Prostate gland (tissue), 2 donors: ENCODE measurements at regions not wholly inside any gene's neighbourhood (a gene's known extent, or its start where the extent isn't known, plus 50 kb on each side); places are given as distances from the start of the nearest gene placed in this dataset.

Experiments used
- POLR2AphosphoS5 ChIP-seq: sonication (generic); formaldehyde crosslinking; IDR thresholded peaks from one replicate; pipeline ENCODE4 v1.6.1; 2017; ENCODE audit warnings: antibody characterized with exemption
- TF ChIP-seq, protein P1 (sequence below), 4 experiments: fragments of 200-600 bp in 2 of 4; fragments of 450-650 bp in 2 of 4; sonication (generic) in 2 of 4; IDR thresholded peaks; 1 replicate in 3 of 4; 2 replicates in 1 of 4; pipeline ENCODE4 v1.5.1; 2016 to 2019; ENCODE audit warnings: antibody characterized with exemption in 4 of 4, mild to moderate bottlenecking in 2 of 4, moderate library complexity in 2 of 4

DNA sequence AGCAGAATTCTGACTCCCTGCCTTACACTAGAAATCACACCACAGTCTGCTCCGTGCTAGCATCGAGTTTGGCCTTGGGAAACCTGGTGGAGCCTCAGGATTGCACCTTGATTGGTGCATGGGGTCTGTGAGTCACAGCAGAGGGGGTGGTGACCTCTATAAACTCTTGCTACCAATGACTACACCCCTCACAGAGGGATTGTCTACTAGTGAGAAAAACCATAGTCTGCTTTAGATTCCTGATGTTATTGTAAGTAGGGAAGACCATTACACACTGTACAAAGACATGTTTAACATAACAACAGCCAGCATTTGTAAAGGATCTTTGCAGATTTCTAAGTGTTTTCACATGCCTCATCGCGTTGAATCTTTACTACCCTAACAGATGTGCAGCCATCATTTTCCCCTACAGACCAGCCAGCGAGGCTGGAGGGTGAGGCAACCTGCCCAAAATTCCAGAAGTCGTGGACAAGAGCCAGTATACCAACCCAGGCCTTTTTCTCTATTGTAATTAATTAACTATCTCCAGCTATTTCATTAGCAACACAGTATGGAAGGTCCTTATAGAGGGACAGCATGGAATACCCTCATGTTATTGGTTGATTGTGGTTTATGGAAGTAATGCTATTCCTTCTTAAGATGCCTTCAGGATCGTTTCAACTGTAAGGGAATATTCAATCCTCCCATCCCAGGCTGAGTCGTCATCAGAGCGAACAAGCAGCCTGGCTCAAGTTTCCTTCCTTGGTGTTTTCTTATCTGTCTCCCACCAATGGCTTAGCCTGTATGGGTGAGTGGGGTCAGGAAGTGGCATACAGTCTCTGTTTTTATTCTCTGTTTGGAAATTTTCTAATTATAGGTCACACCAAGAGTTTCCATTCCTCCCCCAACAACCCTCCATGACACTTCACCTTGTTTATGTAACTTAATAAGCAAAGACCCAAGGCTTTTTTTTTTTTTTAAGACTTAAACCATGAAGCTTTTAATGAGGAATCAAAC is 55.9 kb upstream of the KDR start:
- no peak for TF ChIP-seq POLR2AphosphoS5
- TF ChIP-seq, protein P1, sequence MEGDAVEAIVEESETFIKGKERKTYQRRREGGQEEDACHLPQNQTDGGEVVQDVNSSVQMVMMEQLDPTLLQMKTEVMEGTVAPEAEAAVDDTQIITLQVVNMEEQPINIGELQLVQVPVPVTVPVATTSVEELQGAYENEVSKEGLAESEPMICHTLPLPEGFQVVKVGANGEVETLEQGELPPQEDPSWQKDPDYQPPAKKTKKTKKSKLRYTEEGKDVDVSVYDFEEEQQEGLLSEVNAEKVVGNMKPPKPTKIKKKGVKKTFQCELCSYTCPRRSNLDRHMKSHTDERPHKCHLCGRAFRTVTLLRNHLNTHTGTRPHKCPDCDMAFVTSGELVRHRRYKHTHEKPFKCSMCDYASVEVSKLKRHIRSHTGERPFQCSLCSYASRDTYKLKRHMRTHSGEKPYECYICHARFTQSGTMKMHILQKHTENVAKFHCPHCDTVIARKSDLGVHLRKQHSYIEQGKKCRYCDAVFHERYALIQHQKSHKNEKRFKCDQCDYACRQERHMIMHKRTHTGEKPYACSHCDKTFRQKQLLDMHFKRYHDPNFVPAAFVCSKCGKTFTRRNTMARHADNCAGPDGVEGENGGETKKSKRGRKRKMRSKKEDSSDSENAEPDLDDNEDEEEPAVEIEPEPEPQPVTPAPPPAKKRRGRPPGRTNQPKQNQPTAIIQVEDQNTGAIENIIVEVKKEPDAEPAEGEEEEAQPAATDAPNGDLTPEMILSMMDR (IDR thresholded peaks at IDR 0.05), result no peak
